Right lobe of liver (tissue), 6 donors: ENCODE measurements at regions not wholly inside any gene's neighbourhood (a gene's known extent, or its start where the extent isn't known, plus 50 kb on each side); places are given as distances from the start of the nearest gene placed in this dataset.

Source experiments
- ATAC-seq, 4 donors: fragments of 200-7000 bp; cut with Tn5 transposase; one replicate each; pipeline ENCODE4 v1.9.1; 2020; ENCODE audit warnings: mild to moderate bottlenecking in 4 of 4, moderate library complexity in 4 of 4
- DNase-seq, 3 donors: peaks; one replicate each; pipeline ENCODE4 v3.0.0-alpha.2; 2020
- H3K27ac ChIP-seq, 3 donors: fragments of 200-600 bp; one replicate each; pipeline ENCODE4 v1.8.0; 2022
- H3K27me3 ChIP-seq, 2 donors: fragments of 200-600 bp; one replicate each; pipeline ENCODE4 v1.8.0; 2022
- H3K36me3 ChIP-seq, 4 donors: fragments of 200-600 bp; sonication (generic) in 1 of 4; one replicate each; pipeline versions ENCODE4 v1.5.1 to v1.8.0; 2017 to 2022; ENCODE audit warnings: control low read depth in 1 of 4
- H3K4me1 ChIP-seq, 4 donors: fragments of 200-600 bp; sonication (generic) in 1 of 4; one replicate each; pipeline versions ENCODE4 v1.5.1 to v1.8.0; 2017 to 2022; ENCODE audit warnings: control low read depth in 1 of 4
- H3K4me3 ChIP-seq, 3 donors: fragments of 200-600 bp; one replicate each; pipeline ENCODE4 v1.8.0; 2022
- H3K9me3 ChIP-seq, 4 donors: fragments of 200-600 bp; sonication (generic) in 1 of 4; one replicate each; pipeline versions ENCODE4 v1.5.1 to v1.8.0; 2017 to 2022; ENCODE audit warnings: control low read depth in 1 of 4
- CTCF ChIP-seq, 4 donors: fragments of 200-600 bp in 3 of 4; fragments of 450-650 bp in 1 of 4; IDR thresholded peaks; one replicate each; pipeline versions ENCODE4 v1.5.1 to v1.8.0; 2016 to 2022; ENCODE audit warnings: antibody characterized with exemption in 4 of 4, mild to moderate bottlenecking in 2 of 4
- POLR2A ChIP-seq: fragments of 450-650 bp; IDR thresholded peaks from one replicate; pipeline ENCODE4 v1.6.1; 2017; ENCODE audit warnings: antibody characterized with exemption, mild to moderate bottlenecking
- WGBS: methylation state at CpG from one replicate; pipeline ENCODE4 v1.1.6; 2018; ENCODE audit warnings: low coverage, low lambda C conversion rate; ENCODE audit not compliant: insufficient coverage; ENCODE audit errors: missing lambda C conversion rate; 5-methylcytosine and 5-hydroxymethylcytosine counted together
- intact Hi-C, 2 donors: fragments of 100-400 bp; cut with DNase I; formaldehyde crosslinking; loops; one replicate each; pipeline versions ENCODE4 v1.11.2 to v1.14.1; 2022
- donor health status: DM: no; HTN: yes; CAD: no.
- donor health status: DM: no; HTN: no; CAD: no.
- donor health status: DM: no; HTN: no; CAD: no.
- donor health status: DM: no; HTN: yes; CAD: no.
- donor health status: DM: no; HTN: yes; CAD: no.

GRCh38 chr2:183459466-183459865 lies 335.2 kb downstream of the NUP35 start:
- WGBS: 42% methylated on average over 4 of the region's 4 CpGs
- Histone ChIP-seq H3K9me3 (no peaks in the 10 kb centered on the region), H3K4me1 (no peaks in the 10 kb centered on the region), H3K36me3 (no peaks in the 10 kb centered on the region), H3K4me3 (no peak overlapping the region), H3K27ac (no peak overlapping the region), H3K27me3 (no peaks in the 10 kb centered on the region)
- no peak for TF ChIP-seq CTCF (IDR thresholded peaks at IDR 0.05)
- no peak for TF ChIP-seq POLR2A
- ATAC-seq (no peak), DNase-seq (no peak)
- intact Hi-C loops: no loop called here

- no peak overlapping the region for H3K27ac ChIP-seq
- H3K9me3 ChIP-seq: no peaks in the 10 kb centered on the region
- TF ChIP-seq CTCF (IDR thresholded peaks at IDR 0.05) (no peak), POLR2A (no peak)
- no peaks in the 10 kb centered on the region for H3K4me1 ChIP-seq
- H3K27me3 ChIP-seq: no peaks in the 10 kb centered on the region
- ATAC-seq (no peak), DNase-seq (no peak)
- no peaks in the 10 kb centered on the region for H3K36me3 ChIP-seq
- 69% methylated on average over 1 of the region's 1 CpG for WGBS
- intact Hi-C loops: no loop called here
- H3K4me3 ChIP-seq: no peak overlapping the region
Observed at GRCh38 chr2:183463821-183464220, 339.6 kb downstream of the NUP35 start.

GRCh38 chr2:183465048-183465447 lies 340.8 kb downstream of the NUP35 start:
- no peak overlapping the region for H3K4me3 ChIP-seq
- intact Hi-C loops: no loop called here
- no peak for ATAC-seq
- no peak overlapping the region for H3K27ac ChIP-seq
- no peaks in the 10 kb centered on the region for H3K4me1 ChIP-seq
- TF ChIP-seq CTCF (IDR thresholded peaks at IDR 0.05): no peak
- no peak for TF ChIP-seq POLR2A
- no peaks in the 10 kb centered on the region for H3K36me3 ChIP-seq
- no peaks in the 10 kb centered on the region for H3K9me3 ChIP-seq
- no peak for DNase-seq
- H3K27me3 ChIP-seq: no peaks in the 10 kb centered on the region

GRCh38 chr2:183474912-183475695 lies 350.9 kb downstream of the NUP35 start:
- Histone ChIP-seq H3K36me3 (no peaks in the 10 kb centered on the region), H3K27ac (no peak overlapping the region), H3K4me3 (no peak overlapping the region), H3K4me1 (no peaks in the 10 kb centered on the region), H3K27me3 (no peaks in the 10 kb centered on the region), H3K9me3 (no peaks in the 10 kb centered on the region)
- TF ChIP-seq POLR2A (no peak), CTCF (IDR thresholded peaks at IDR 0.05) (no peak)
- intact Hi-C loops: no loop called here
- WGBS: 60% methylated on average over 10 of the region's 10 CpGs
- no peak for ATAC-seq
- DNase-seq: no peak

- Histone ChIP-seq H3K4me1 (no peaks in the 10 kb centered on the region), H3K27me3 (no peaks in the 10 kb centered on the region), H3K9me3 (peaks cover 0 to 3% (median 0%) of the 10 kb centered on the region in 4 donors), H3K4me3 (no peak overlapping the region), H3K36me3 (no peaks in the 10 kb centered on the region), H3K27ac (no peak overlapping the region)
- DNase-seq (no peak), ATAC-seq (no peak)
- intact Hi-C loops: no loop called here
- TF ChIP-seq CTCF (IDR thresholded peaks at IDR 0.05) (no peak), POLR2A (no peak)
Observed at GRCh38 chr2:183476490-183476889, 352.2 kb downstream of the NUP35 start.
